HG03175 (cell line): ENCODE measurements at regions not wholly inside any gene's neighbourhood (a gene's known extent, or its start where the extent isn't known, plus 50 kb on each side); places are given as distances from the start of the nearest gene placed in this dataset.

Experiments used
- ATAC-seq: cut with Tn5 transposase; IDR thresholded peaks from one replicate; pipeline ENCODE4 v1.9.1; 2021; ENCODE audit warnings: mild to moderate bottlenecking, moderate library complexity; ENCODE audit not compliant: unreplicated experiment

DNA sequence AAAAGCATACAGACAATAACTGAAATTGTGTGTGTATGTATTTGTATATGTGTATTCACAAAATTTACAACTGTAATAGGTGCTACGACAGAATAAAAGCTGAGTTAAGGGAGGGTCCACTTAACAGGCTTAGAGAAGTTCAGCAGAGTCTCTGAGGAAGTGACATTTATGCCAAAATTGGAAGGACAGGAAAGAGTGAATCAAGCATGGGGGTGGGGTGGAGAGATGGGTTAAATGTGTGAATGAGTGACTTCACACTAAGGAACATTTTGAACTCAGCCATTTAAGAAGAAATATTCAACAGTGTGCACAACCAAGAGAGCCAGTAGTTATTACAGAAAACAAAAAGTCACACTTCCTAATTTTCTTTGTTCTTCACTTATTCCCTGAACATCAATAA is 53.8 kb upstream of the RGS1 start:
- no peak for ATAC-seq

- ATAC-seq, result no peak
Measured at GRCh38 chr1:192522673-192523072, 52.9 kb upstream of the RGS1 start.

DNA sequence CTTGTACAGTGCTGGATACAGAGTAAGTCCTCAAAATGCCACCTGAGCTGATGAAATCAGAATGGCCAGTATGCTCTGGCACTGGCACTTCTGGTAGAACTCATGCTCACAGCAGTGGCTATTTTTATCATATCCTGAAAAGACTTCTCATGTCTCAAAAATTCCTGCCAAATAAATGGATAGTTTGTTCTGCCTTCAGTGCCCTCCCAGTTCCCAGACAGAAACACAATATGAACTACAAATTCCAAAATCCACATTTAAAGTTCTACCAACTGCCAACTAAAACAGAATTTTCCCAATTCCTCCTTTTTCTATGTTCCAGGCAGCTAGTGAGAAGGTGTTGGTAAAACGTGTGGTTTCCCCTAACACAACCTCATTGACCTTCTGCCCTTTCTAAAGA is 51.4 kb upstream of the RGS1 start:
- no peak for ATAC-seq
